ENCODE measurements at regions not wholly inside any gene's neighbourhood (a gene's known extent, or its start where the extent isn't known, plus 50 kb on each side); places are given as distances from the start of the nearest gene placed in this dataset.

DNA sequence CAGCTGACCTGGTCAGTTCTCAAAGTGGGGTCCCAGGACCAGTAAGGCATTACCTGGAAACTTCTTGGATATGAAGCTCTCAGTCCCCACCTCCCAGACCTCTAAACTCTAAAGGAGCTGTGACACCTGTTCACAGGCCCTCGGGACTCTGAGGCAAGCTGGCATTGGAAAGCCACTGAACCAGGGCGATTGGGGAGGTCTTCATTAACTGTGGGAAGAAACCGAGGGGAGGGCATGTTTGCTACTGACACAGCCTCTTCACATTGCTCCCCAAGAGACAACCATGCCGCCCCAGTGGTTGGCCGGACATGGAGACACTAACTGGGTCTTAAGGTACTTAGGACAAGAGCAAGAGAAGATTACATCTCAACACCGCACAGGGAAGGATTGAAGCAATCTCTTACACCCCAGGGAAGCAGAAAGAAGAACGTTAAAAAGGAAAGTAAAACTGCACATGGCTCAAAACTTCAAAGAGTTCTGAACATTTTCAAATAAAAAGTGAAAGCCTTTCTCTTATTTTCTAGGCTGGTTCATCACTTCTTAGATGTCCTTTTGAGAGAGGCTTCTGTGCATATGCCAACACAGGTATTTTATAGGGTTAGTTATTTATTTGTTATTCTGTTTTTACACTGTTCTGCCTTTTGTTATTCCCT is 210.0 kb upstream of the CST7 start:
- DNase-seq: no peak

- DNase-seq: no peak
Measured at GRCh38 chr20:24739746-24740145, 209.3 kb upstream of the CST7 start.

DNA sequence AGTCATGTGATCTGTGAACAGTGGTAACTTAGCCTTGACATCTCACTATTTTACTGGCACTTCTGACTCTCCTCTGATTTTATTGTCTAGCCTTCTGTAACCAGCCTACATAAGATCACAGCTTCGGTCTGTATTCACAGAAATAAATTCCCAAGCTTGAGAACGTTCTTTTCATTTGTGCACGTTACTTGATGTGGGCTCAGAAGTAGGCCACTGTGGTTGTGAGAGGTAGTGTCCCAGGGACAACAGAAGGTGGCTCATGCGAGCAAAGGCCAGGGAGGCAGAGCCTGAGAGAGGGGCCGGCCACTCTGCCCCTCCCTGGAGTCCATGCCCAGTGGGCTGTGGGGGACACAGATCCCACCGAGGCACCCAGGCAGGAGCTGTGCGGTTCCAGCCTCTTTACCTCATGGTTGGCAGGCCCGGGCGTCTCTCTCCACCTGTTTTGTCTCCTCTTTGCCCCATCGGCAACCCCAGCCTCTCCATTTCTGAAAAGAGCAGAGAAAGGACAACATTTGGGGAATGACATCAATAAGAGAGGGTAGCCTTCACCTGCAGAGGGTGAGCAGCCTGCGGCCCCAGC is 207.5 kb upstream of the CST7 start:
- no peak for DNase-seq

- no peak for DNase-seq
Measured at GRCh38 chr20:24742436-24742835, 206.6 kb upstream of the CST7 start.

GRCh38 chr20:24742989-24743388 is 206.1 kb upstream of the CST7 start:
- DNase-seq: no peak

DNA sequence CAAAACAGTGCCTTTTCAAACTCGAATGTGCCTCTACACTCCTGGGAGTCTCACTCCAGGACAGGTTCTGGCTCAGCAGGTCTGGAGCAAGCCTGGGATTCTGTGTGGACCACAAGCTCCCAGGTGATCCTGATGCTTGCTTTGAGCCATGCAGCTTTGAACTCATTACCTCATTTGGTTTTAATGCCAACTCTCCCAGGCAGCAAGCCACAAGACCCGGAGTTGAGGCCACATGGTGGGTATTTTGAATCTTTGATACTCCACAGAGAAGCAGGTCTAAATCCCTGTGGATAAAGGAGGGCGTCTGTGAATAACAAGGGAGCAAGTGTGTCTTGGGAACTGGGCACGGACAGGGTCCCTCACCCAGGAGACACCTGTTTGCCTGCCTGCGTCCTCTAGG is 205.4 kb upstream of the CST7 start:
- DNase-seq: no peak

GRCh38 chr20:24744747-24745146 is 204.3 kb upstream of the CST7 start:
- DNase-seq: no peak

GRCh38 chr20:24745206-24745605 is 203.9 kb upstream of the CST7 start:
- no peak for DNase-seq

- DNase-seq: no peak
Measured at GRCh38 chr20:24745617-24746350, 203.3 kb upstream of the CST7 start.

- DNase-seq: no peak
Measured at GRCh38 chr20:24746351-24746685, 202.8 kb upstream of the CST7 start.

DNA sequence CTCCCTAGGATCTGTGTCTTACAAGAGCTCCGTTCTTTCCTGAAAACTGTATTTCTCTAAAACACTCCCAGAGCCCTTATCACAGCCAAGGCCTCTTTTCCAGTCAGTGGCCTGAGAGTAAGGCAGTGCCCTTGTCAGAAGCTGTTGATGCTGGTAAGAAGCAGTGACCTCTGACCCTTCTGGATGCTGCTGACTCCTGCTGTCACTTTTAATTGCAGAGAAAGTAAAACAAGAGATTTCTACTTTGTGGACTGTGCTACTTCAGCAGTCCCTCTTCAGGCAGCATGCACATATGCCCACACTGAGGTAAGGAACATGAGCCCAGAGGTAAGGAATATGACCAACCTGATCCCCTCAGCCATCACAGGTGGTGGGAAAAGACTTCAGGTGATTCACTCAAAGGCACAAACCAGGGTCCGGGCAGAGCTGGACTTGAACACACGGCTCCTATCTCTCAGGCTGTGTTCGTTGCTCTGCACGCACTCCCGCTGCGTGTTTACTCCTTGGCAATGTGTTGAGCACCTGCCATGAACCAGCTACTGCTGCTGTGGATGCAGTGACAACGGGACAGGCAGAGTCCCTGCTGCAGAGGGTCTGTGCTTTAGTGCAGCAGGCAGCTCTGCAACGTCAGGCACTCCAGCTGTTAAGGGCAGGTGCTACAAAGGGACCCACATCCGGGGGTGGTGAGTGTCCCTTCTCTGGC is 201.9 kb upstream of the CST7 start:
- no peak for DNase-seq

GRCh38 chr20:24747881-24748595 is 201.0 kb upstream of the CST7 start:
- DNase-seq: no peak

DNA sequence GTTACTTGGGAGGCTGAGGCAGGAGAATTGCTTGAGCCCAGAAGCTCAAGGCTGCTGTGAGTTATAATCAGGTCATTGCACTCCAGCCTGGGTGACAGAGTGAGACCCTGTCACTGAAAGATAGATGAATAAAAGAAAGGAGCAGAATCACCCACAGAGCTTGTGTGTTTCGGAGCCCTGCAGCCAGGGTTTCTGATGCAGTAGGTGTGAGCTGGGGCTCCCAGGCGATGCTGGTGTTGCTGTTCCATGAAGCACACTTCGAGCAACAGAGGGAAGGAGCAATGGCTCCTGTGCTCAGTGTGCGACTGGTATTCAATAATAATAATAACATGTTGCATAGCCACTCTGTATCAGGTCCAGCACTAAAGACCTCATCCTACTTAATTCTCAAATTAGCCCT is 197.5 kb upstream of the CST7 start:
- no peak for DNase-seq

GRCh38 chr20:24752612-24753011 is 196.5 kb upstream of the CST7 start:
- DNase-seq: no peak

DNA sequence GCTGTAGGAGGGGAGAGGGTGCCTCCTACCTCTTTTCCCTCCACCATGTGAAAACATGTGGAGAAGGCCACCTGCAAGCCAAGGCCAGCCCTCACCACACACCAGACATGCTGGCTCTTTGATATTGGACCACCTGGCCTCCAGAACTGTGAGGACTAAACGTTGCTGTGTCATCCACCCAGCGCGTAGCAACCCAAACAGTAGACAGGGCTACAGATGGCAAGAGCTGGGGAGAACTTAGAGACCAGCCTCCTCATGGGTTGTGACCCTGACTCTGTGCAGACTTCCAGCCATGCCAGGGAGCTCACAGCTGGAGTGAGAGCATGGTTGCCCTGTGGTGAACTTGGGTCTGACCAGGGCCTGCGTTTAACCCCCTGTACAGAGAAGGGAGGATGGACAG is 195.9 kb upstream of the CST7 start:
- DNase-seq: no peak

DNA sequence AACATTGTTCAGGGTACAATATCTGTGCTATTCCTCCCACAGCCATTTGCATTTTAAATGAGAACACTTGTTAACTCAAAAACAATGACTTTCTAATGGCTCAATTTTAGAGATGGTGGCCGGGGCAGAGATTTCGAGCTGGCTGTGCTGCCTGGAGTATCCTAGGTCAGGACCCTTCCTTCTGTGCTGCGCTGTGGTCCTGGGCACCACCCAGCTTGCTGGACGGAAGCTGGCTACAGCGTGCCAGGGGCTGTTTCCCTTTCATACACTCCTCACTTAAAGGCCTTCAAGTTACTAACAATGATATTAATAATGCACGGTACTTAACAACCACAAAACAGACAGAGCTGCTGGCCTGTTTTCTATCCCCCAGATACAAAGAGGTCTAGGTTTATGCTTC is 194.4 kb upstream of the CST7 start:
- no peak for DNase-seq

GRCh38 chr20:24755411-24755922 is 193.6 kb upstream of the CST7 start:
- no peak for DNase-seq

- DNase-seq: no peak
Measured at GRCh38 chr20:24756292-24757025, 192.6 kb upstream of the CST7 start.

DNA sequence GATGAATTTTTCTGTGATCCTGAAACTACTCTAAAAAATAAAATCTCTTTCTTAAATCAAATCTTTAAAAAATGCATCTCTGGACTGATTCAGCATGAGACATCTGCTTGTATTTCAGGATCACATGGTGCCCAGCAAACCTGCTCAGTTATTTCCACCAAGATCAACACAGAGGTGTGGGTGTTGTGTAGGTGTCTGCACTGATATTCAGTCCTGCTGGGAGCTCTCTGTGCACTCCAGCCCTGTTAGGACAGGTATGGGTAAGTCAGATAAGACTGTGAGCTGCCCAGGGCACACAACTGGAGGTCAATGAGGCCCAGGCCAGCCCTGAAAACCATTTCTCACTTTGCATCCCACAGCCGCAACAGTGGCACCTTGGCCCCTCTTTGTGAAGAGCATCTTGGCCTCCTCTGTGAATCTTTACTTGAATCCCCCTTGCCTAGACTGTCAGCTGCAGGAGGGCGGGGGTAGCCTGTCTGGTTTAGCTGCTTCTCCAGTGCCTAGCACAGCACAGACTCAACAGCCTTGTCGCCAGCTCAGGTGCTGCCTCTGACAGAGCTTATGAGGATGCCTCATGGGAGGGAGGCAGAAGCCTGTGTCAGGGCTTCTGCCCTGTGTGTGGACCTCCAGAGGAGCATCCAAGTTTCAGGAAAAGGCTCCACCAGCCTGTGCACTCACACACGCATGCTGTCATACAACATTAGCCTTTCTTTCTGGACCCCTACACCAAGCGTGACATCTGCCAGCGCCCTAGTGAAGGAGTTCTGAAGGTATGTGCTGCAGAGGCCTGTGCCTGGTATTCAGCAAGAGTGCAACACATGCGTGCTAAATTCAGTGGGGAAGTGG is 187.6 kb upstream of the CST7 start:
- DNase-seq: no peak

GRCh38 chr20:24762371-24762770 is 186.7 kb upstream of the CST7 start:
- no peak for DNase-seq

GRCh38 chr20:24762791-24763350 is 186.2 kb upstream of the CST7 start:
- DNase-seq: no peak

Data from fibroblast of skin of back (primary cell).